Breast epithelium (tissue), 3 donors: ENCODE measurements at regions not wholly inside any gene's neighbourhood (a gene's known extent, or its start where the extent isn't known, plus 50 kb on each side); places are given as distances from the start of the nearest gene placed in this dataset.

ENCODE experiments used
- CTCF ChIP-seq, 3 donors: fragments of 450-650 bp; IDR thresholded peaks; one replicate each; pipeline ENCODE4 v1.5.1; 2016 to 2017; ENCODE audit warnings: antibody characterized with exemption in 3 of 3, mild to moderate bottlenecking in 3 of 3, moderate library complexity in 3 of 3
- POLR2A ChIP-seq: fragments of 450-650 bp; IDR thresholded peaks from one replicate; pipeline ENCODE4 v1.6.1; 2016; ENCODE audit warnings: antibody characterized with exemption, mild to moderate bottlenecking, moderate library complexity
- POLR2AphosphoS5 ChIP-seq, 3 donors: sonication (generic); formaldehyde crosslinking; IDR thresholded peaks; one replicate each; pipeline ENCODE4 v1.6.1; 2017; ENCODE audit warnings: antibody characterized with exemption in 3 of 3

- no peak for TF ChIP-seq CTCF (IDR thresholded peaks at IDR 0.05)
- TF ChIP-seq POLR2A, result no peak
- TF ChIP-seq POLR2AphosphoS5 (IDR thresholded peaks at IDR 0.05), result no peak
Observed at GRCh38 chr12:125377093-125377492, 311.9 kb downstream of the AACS start.
